D721Med (cell line): ENCODE measurements at regions not wholly inside any gene's neighbourhood (a gene's known extent, or its start where the extent isn't known, plus 50 kb on each side); places are given as distances from the start of the nearest gene placed in this dataset.

Source experiments
- DNase-seq: peaks from one replicate; pipeline ENCODE4 v3.0.0; 2011; ENCODE audit warnings: low spot score; ENCODE audit not compliant: insufficient read length
- FAIRE-seq: peaks from 2 replicates; lab custom pipeline; 2011; peaks lifted over from hg19 to GRCh38; lab: Jason Lieb, UNC
- TF ChIP-seq, protein P1 (sequence below): IDR thresholded peaks from 2 replicates; pipeline ENCODE4 v1.5.1; 2012; ENCODE audit warnings: mild to moderate bottlenecking, control low read depth; ENCODE audit not compliant: insufficient read depth; ENCODE audit errors: missing control alignments

DNA sequence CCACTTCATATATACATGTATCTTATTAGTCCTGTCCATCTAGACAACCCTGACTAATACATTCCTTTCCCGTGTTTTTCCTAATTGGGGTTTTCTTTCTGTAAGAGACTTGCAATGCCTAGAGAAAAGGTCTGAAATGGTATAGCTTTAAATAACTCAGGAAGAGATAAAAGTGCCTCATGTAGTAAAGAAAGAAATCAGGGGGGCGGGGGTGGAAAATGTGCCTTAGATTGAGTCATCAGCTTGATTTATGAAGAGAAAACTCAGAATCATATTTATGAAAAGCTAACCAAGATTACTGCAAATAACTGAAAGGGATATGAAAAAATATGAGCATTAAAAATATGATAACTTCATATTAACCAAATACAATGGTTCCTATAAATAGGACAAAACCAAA is 345.8 kb upstream of the CHRM3 start:
- no peak for FAIRE-seq
- TF ChIP-seq, protein P1, sequence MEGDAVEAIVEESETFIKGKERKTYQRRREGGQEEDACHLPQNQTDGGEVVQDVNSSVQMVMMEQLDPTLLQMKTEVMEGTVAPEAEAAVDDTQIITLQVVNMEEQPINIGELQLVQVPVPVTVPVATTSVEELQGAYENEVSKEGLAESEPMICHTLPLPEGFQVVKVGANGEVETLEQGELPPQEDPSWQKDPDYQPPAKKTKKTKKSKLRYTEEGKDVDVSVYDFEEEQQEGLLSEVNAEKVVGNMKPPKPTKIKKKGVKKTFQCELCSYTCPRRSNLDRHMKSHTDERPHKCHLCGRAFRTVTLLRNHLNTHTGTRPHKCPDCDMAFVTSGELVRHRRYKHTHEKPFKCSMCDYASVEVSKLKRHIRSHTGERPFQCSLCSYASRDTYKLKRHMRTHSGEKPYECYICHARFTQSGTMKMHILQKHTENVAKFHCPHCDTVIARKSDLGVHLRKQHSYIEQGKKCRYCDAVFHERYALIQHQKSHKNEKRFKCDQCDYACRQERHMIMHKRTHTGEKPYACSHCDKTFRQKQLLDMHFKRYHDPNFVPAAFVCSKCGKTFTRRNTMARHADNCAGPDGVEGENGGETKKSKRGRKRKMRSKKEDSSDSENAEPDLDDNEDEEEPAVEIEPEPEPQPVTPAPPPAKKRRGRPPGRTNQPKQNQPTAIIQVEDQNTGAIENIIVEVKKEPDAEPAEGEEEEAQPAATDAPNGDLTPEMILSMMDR: no peak
- no peak for DNase-seq

DNA sequence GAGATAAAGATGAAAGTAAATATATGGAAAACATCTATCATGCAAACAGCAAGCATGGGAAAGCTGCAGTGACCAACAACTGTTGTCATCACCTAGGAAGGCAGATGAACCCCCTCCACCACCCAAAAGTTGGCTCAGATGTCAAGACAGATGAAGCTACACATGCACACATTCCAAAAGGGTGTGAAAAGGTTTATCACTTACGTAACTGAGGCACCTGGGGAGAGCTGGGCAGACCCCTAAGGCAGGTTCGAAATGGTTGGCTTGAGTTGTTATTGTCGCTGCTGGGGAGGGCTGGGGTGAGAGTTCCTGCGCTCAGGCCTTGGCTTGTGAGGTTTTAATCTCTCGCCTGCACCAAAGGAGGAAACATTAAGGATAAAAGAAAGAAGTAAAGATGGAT is 355.1 kb upstream of the CHRM3 start:
- TF ChIP-seq, protein P1: no peak
- no peak for DNase-seq
- FAIRE-seq: no peak

DNA sequence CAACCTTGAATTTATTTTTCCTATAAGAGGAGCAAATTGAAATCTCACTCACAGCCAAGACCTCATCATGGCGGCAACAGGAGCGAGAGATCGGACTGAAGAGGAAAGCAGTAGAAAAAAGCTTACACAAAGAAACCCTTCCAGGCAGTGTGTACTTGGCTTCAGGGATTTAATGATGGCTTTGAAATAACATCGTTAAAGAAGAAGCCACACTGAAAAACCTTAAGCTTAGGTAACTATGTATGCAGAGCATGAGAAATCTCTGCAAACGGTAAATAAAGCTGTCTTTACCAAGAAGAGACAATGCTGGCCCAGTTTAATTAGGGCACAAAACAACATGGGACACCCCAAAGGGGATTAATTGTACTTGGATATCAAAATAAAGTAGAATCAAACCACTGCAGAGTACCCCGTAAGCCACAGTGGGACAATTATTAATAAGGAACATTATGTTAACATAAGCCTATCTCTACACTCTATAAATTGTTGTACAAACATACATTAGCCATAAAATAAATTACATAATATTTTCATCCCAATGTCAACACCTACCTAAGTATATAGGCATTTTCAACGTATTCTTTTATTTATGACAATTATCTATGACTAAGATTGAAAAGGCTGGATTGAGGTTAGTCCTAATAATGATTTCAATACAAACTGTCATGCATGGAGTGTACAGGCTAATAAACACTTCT is 360.2 kb upstream of the CHRM3 start:
- FAIRE-seq (no peak), DNase-seq (no peak)
- TF ChIP-seq, protein P1: no peak

DNA sequence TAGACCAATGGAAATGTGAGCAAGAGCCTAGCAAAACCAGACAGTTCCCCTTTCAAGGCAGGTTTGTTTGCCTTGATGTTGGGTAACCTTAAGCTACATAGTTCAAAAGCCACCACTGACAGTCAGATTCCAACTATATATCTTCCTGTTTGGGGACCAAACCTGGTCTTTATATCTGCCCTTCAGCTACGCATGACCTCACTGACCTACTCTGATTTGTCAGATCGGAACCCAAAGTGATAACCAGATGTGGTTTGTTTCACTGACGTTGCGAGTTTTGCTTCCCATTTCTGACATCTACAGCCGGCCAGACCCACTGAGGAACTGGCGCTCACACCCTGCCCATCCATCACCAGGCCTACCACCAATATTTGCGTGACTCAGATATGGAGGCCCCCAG is 361.1 kb upstream of the CHRM3 start:
- DNase-seq (no peak), FAIRE-seq (no peak)
- TF ChIP-seq, protein P1: no peak

DNA sequence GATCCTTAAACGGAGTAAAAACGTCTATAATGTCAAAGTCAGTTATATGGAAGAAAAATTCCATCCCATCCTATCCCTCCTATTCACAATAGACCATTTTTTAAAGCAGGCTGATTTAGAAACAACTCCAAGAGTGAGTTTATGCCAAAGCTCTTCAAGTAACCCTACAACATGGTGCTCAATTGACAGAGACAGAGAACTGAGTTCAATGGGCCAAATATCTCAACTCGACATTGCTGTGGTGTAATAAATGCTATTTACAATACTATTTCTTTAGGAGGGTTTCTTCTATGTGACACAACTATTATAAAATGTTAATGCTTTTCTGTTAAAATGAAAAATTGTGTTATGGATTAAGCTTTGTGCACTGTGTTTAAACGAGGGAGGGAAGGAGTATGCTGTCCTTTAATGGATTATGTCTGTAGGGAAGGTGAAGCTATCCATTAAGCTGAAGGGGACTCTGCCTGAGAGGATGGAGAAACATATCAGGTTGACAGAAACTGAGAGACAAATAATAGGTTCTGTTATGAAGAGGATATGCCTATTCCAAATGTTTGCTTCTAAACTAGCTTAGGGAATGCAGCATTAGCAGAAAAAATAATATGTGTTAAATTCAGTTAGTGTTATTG is 362.5 kb upstream of the CHRM3 start:
- peak; percentile 97 for FAIRE-seq
- TF ChIP-seq, protein P1: no peak
- DNase-seq: no peak

DNA sequence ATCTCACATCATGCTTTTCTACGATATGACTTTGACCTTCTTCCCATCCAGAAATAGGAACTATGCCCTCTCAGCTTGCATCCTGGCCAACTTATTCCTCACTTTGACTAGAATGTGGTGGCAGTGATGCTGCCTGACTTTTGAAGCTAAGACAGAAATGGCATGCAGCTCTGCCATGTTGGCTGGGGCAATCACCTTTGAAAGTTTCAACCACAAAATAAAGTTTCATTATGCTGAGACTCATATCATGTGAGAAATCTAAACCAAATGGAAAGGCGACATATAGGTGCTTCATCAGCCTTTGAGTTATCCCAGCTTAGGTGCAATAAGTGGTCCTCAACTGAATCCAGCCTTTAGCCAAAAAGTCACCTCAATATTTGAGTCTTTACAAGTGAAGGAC is 370.0 kb upstream of the CHRM3 start:
- FAIRE-seq (peak; percentile 25), DNase-seq (no peak)
- TF ChIP-seq, protein P1: no peak

DNA sequence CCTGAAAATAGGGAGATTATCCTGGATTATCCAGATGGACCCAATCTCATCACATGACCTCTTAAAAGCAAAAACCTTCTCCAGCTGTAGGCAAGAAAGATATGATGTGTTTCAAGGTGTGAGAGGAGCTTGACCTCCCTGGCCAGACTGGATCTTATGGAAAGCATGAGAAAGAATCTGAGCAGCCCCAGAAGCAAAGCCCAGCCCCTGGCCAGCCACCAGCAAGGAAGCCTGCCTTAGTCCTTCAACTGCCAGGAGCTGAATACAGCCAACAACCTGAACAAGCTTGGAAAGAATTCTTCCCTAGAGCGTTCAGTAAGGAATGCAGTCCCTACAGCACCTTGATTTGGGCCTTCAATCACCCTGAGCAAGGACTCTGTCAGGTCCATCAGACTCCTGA is 375.0 kb upstream of the CHRM3 start:
- FAIRE-seq (peak; percentile 100), DNase-seq (no peak)
- TF ChIP-seq, protein P1: no peak
